CD4-positive, alpha-beta T cell treated with Interleukin-17A for 1 hour (primary cell): ENCODE measurements at regions not wholly inside any gene's neighbourhood (a gene's known extent, or its start where the extent isn't known, plus 50 kb on each side); places are given as distances from the start of the nearest gene placed in this dataset.
"Not testable (repeated sequence)": the region's sequence is repeated elsewhere in the genome, so short reads cannot be mapped to it uniquely, and the experiment has no call there.

Source experiments
- DNase-seq: peaks from one replicate; pipeline ENCODE4 v3.0.0-alpha.2; 2020

DNA sequence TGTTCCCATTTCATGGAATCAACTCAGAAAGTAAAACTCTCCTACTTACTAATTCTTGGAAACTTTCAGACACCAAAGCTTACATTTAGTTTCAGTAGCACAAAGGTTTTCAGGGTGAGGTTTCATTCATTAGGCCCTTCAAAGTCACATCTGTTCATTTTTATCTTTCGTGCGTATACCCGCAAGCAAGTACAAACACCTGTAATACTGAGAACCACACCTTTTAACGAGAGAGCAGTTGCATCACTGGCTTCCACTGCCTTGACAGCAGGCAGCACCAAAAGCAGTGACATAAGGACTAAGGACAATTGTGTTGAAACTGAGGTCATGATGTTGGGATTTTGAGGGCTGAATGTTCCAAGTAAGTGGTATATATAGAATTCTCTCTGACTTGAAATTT, 60.5 kb downstream of the GOLGA6L22 start:
- not testable (repeated sequence) for DNase-seq

- not testable (repeated sequence) for DNase-seq
Observed at GRCh38 chr15:22526537-22526936, 67.8 kb downstream of the GOLGA6L22 start.

DNA sequence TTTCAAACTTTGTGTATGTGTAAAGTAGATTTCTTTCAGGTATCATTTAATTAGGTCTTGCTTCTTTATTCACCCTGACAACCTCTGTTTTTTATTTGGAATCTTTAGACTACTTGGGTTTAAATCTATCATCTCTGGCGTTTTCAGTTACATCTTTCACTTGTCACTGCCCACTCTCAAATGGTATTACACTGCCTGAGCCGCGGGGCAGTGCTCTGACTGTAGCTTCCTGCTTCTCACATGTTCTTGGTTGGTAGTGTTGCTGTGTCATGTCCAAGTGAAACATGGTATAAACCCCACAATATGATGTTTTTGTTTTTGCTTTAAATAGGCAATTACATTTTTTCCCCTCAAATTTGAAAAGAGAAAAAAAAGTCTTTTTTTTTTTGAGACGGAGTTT, 68.3 kb downstream of the GOLGA6L22 start:
- DNase-seq: not testable (repeated sequence)

DNA sequence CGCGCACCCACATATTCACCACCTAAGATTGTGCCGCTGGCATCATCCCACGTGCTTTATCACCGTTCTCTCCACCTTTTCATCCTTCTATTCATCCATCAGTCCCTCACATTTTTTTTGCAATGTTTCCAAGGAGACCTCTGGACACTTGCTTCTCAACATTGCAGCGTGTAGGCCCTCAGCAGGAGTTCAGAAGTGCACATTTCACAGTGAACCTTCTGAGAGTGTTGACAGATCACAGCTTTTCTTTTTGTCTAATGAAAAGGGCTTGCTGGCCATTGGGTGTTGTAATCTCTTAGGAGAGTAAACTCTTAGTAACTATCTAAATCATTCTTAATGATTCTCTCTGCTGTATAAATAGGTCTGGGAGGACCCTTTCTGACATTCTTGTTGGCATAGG, 70.5 kb downstream of the GOLGA6L22 start:
- not testable (repeated sequence) for DNase-seq

- not testable (repeated sequence) for DNase-seq
Observed at GRCh38 chr15:22559701-22560100, 101.0 kb downstream of the GOLGA6L22 start.

- DNase-seq: not testable (repeated sequence)
Observed at GRCh38 chr15:22561716-22562115, 103.0 kb downstream of the GOLGA6L22 start.

GRCh38 chr15:22566510-22566909, 107.8 kb downstream of the GOLGA6L22 start:
- DNase-seq: not testable (repeated sequence)

- DNase-seq: not testable (repeated sequence)
Observed at GRCh38 chr15:22569486-22569885, 110.8 kb downstream of the GOLGA6L22 start.

- not testable (repeated sequence) for DNase-seq
Observed at GRCh38 chr15:22572152-22572735, 113.5 kb downstream of the GOLGA6L22 start.

- not testable (repeated sequence) for DNase-seq
Observed at GRCh38 chr15:22572792-22573191, 114.1 kb downstream of the GOLGA6L22 start.

DNA sequence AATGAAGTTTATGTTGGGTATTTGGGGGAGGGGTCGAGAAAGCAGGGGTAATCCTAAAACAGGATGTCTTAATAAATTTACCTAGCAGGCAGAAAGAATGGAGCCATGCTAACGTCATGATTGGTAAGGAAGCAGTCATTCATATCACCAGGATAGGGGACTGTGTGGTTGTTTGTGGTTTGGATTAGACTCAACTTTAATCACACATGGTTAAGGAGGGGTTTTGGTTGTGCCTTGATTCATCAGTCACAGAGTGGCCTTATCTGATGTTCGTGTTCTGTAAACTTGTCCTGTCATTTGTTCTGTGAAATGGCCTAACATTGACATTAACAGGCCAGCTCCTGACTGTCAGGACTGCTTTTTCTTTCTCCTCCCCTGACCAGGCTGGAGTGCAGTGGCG, 119.1 kb downstream of the GOLGA6L22 start:
- not testable (repeated sequence) for DNase-seq

DNA sequence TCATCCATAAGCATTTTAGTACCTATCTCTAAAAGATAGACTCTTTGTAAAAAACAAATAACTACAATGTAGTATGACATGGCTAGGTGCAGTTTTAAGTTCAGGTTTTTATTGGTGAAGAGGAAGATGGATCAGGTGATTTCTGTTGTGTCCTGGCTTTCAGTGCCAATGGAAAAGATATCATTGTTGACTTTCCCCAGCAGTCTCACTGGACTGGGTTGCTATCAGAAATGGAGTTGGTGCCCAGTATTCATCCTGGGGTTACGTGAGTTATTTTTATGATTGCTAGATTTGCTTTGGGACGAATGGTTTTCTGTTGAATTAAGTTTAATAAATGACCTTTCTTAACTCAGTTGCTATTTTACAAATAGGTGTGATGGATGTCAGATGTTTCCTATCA, 120.5 kb downstream of the GOLGA6L22 start:
- DNase-seq: not testable (repeated sequence)

DNA sequence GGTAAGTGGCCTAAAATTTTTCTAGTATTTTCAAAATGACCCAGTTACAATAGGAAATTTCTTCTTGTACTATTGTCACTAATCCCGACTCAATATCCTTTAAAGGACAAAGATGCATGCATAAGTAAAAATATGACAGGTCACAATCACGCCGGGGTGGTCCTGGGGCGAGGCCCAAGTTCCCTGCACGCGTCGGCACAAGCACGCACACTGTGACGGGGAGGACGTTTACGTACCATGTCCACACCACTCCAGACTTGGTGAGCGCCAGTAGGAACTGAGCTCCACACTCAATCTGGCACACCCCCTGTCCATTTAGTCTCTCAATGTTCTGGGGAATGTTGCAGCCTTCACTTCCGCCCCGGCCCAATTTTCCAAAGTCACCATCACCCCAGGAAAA, 128.7 kb downstream of the GOLGA6L22 start:
- DNase-seq: not testable (repeated sequence)

DNA sequence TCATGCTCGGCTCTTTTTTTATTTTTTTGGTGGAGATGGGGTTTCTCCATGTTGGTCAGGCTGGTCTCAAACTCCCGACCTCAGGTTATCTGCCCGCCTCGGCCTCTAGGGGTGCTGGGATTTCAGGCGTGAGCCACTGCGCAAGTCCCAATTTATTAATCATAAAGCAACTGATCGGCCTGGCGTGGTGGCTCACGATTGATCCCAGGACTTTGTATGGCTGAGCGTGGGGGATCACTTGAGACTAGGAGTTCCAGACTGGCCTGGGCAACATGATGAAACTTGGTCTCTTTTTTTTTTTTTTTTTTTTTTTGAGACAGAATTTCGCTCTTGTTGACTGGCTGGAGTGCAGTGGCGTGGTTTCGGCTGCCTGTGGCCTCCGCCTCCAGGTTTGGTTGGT, 139.8 kb downstream of the GOLGA6L22 start:
- DNase-seq: not testable (repeated sequence)

- not testable (repeated sequence) for DNase-seq
Observed at GRCh38 chr15:22599526-22600320, 141.0 kb downstream of the GOLGA6L22 start.

- not testable (repeated sequence) for DNase-seq
Observed at GRCh38 chr15:22616976-22617375, 158.3 kb downstream of the GOLGA6L22 start.

- DNase-seq: not testable (repeated sequence)
Observed at GRCh38 chr15:22631789-22632188, 154.7 kb upstream of the NIPA1 start.

DNA sequence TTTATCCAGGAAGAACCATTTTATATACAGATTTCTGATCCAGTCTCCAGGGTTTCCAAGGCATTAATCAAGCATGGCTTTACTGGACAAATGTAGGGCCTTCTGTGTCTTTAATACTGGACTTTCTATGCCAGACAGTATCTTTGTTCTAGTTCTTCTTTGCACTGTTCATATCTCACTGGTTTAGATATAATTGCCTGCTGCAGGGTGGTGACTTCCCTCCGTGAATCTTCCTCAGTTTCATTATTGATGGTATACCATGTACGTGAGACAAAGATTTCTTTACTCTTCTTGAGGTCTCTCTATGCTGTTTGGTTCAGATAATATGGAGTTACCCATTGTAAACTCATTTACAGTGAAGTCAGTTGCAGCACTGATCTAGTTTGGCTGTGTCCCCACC, 146.5 kb upstream of the NIPA1 start:
- DNase-seq: not testable (repeated sequence)

DNA sequence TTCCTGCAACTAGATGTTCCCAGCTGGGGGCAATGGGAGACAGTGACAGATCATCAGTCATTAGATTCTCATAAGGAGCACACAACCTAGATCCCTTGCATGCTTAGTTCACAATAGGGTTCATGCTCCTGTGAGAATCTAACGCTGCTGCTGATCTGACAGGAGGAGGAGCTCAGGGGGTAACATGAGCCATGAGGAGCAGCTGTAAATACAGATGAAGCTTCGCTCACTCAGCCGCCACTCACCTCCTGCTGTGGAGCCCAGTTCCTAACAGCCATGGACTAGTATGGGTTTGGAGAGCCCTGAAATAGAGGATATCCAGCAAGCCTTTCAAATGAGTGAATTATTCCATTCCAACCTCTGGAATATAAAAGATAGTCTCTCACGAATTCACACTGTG, 137.0 kb upstream of the NIPA1 start:
- DNase-seq: not testable (repeated sequence)

DNA sequence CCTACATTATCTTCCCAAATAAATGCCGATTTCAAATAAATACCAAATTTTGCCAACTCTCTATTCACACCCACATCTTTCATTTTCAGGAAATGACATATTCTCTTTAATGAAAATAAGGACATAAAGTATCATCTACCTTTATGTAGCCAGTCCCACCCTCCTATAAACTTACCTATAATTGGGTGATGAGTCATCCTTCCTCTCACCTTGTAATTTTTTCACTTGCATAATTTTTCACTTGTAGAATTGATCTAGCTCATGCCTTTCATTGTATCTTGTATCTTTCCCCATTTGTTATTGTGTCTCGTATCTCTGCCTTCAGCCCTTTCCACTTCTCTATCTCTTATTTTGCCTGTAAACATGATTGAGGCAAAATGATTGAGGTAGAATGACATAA, 135.3 kb upstream of the NIPA1 start:
- not testable (repeated sequence) for DNase-seq

DNA sequence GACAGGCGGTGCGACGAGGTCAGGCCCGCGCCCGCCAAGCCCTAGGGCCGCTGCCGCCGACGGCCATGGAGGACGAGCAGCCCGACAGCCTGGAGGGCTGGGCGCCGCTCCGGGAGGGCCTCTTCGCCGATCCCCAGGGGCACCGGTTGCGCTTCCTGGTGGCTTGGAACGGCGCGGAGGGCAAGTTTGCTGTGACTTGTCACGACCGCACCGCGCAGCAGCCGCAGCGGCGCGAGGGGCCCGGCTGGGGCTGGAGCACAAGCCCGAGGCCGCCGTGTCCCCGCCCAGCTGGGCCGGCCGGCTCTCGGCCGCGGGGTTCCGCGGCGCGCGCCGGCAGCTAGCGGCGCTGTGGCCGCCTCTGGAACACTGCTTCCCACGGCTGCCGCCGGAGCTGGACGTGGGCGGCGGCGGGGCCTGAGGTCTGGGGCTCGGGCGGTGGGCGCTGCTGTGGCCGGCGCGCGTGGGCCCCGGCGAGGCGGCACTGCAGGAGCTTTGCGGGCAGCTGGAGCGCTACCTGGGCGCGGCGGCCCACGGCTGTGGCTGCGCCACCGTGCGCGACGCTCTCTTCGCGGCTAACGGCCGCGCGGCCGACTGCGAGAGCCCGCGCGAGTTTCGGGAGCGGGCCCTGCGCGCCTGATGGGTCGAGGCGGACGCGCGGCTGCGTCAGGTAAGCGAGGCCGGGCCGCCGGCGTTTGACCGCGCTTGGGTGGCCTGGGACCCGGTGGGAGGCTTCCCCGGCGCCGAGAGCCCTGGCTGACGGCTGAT, 122.0 kb upstream of the NIPA1 start:
- DNase-seq: peak; percentile 42

- peak; percentile 18 for DNase-seq
Observed at GRCh38 chr15:22665059-22665702, 121.3 kb upstream of the NIPA1 start.

- DNase-seq: peak; percentile 53
Observed at GRCh38 chr15:22665711-22666110, 120.7 kb upstream of the NIPA1 start.
